Naive B cell (primary cell): ENCODE measurements at regions not wholly inside any gene's neighbourhood (a gene's known extent, or its start where the extent isn't known, plus 50 kb on each side); places are given as distances from the start of the nearest gene placed in this dataset.
"Not testable (repeated sequence)": the region's sequence is repeated elsewhere in the genome, so short reads cannot be mapped to it uniquely, and the experiment has no call there.

ENCODE experiments used
- ATAC-seq, 2 donors: fragments of 150-1000 bp; cut with Tn5 transposase; 2 replicates each; pipeline ENCODE4 v1.10.0; 2021; ENCODE audit warnings: low read depth in 2 of 2, mild to moderate bottlenecking in 2 of 2, moderate library complexity in 2 of 2
- DNase-seq: peaks from one replicate; pipeline ENCODE4 v3.0.0; 2022
- H3K27ac Mint-ChIP-seq, 6 donors: one replicate each; pipeline ENCODE4 v1.8.0; 2020 to 2022; ENCODE audit warnings: mild to moderate bottlenecking in 6 of 6, mixed read lengths in 6 of 6, moderate library complexity in 5 of 6, inconsistent platforms in 2 of 6
- H3K27me3 Mint-ChIP-seq, 3 donors: one replicate each; pipeline ENCODE4 v1.8.0; 2021 to 2022; ENCODE audit warnings: mixed read lengths in 3 of 3, mild to moderate bottlenecking in 1 of 3
- H3K36me3 Mint-ChIP-seq, 2 donors: one replicate each; pipeline ENCODE4 v1.8.0; 2020 to 2022; ENCODE audit warnings: mixed read lengths in 2 of 2, inconsistent platforms in 1 of 2, mild to moderate bottlenecking in 1 of 2
- H3K4me1 Mint-ChIP-seq, 3 donors: one replicate each; pipeline ENCODE4 v1.8.0; 2020 to 2022; ENCODE audit warnings: mixed read lengths in 3 of 3, inconsistent platforms in 1 of 3, mild to moderate bottlenecking in 1 of 3, moderate library complexity in 1 of 3
- H3K4me3 Mint-ChIP-seq, 8 donors: one replicate each; pipeline ENCODE4 v1.8.0; 2020 to 2022; ENCODE audit warnings: mild to moderate bottlenecking in 8 of 8, mixed read lengths in 8 of 8, moderate library complexity in 8 of 8, inconsistent platforms in 2 of 8
- H3K9me3 Mint-ChIP-seq, 7 donors: one replicate each; pipeline ENCODE4 v1.8.0; 2020 to 2022; ENCODE audit warnings: mixed read lengths in 7 of 7, mild to moderate bottlenecking in 5 of 7, inconsistent platforms in 2 of 7, moderate library complexity in 1 of 7

DNA sequence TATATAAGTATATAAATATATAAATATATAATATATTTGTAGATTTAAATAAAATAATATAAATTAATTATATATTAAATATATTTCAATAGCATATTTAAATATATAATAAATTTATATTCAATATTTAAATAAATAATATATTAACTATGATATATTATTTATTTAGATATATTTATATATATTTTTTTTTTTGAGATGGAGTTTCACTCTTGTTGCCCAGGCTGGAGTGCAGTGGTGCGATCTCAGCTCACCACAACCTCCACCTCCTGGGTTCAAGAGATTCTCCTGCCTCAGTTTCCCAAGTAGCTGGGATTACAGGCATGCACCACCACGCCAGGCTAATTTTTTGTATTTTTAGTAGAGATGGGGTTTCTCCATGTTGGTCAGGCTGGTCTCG is 426.9 kb upstream of the LMCD1 start:
- not testable (repeated sequence) for H3K36me3 Mint-ChIP-seq

DNA sequence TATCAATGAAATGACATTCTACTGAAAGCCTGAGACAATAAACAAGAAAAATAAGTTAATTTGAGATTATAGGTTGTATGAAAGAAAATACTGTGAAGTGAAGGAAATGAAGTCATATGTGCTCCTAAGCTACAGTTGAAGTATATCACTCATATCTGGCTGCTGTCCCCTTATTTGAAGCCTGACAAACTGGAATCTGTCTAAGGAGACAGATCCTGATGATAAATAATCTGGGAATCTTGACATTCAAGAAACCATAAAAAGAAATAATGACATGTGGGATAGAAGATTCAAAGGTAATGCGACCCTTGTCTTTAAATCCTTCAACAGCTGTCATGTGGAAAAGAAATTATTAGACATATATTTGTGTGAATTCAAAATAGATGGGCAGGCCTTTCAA is 424.5 kb upstream of the LMCD1 start:
- Mint-ChIP-seq H3K4me1 (no peaks in the 10 kb centered on the region), H3K27ac (no peak overlapping the region), H3K4me3 (no peak overlapping the region), H3K36me3 (no peaks in the 10 kb centered on the region), H3K27me3 (no peaks in the 10 kb centered on the region), H3K9me3 (peaks cover 0 to 4% (median 0%) of the 10 kb centered on the region in 7 donors)
- DNase-seq (no peak), ATAC-seq (no peak)

More for the DNA sequence above, 426.9 kb upstream of the LMCD1 start:
- H3K9me3 Mint-ChIP-seq, ATAC-seq, DNase-seq, H3K4me3 Mint-ChIP-seq, H3K27me3 Mint-ChIP-seq, H3K27ac Mint-ChIP-seq, H3K4me1 Mint-ChIP-seq: not testable (repeated sequence)

DNA sequence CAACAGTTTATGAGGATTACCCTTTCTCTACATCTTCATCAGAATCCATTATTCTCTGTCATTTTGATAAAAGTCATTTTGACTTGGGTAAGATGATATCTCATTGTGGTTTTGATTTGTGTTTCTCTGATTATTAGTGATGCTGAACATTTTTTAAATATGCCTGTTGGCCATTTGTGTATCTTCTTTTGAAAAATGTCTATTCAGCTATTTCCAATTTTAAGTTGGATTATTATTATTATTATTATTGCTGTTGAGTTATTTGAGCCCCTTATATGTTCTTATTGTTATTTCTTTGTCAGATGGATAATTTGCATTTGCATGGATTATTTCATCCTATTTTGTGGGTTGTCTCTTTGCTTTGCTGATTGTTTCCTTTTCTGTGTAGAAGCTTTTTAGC is 421.2 kb upstream of the LMCD1 start:
- Mint-ChIP-seq H3K4me1 (no peaks in the 10 kb centered on the region), H3K36me3 (no peaks in the 10 kb centered on the region), H3K27ac (no peak overlapping the region), H3K27me3 (no peaks in the 10 kb centered on the region), H3K4me3 (no peak overlapping the region), H3K9me3 (peaks cover 0 to 4% (median 0%) of the 10 kb centered on the region in 7 donors)
- no peak for DNase-seq
- ATAC-seq: no peak

DNA sequence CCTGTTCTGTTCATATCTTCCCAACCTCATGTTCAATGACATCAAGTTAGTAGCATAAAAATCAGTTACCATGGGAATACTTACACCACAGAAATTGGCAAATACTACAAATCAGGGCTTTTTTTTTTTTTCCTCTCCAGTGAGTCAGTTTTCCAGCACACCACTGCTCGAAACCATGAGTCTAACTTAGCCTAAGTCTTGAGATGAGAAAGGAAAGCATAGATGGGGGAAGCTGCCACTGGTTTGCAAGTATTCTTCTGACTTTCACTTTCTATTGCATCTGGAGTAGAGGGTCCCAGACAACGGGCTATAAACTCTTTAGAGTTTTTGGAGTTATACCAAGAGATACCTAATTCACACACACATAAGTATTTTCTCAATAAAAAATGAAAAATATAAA is 416.1 kb upstream of the LMCD1 start:
- ATAC-seq: no peak

DNA sequence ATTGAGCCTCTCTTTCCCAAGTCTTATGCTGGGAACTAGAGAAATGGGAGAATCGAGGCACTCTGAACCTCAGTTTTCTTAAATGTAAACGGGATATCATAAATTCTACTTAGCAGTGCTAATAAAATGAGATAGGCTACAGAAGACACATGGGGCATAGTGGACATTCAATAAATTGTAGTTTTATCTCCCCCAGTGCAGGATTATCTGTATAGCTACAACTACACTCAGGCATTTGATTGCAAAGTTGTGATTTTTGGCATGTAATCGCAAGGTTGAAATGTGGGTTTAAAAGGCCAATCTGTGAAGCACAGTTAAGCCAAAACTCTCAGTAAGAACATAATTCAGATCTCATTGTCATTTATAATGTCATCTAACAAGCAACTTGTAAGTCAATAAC is 413.7 kb upstream of the LMCD1 start:
- no peaks in the 10 kb centered on the region for H3K36me3 Mint-ChIP-seq
- H3K4me3 Mint-ChIP-seq: no peak overlapping the region
- H3K9me3 Mint-ChIP-seq: peaks cover 0 to 5% (median 2%) of the 10 kb centered on the region in 7 donors
- DNase-seq (no peak), ATAC-seq (no peak)
- no peaks in the 10 kb centered on the region for H3K27me3 Mint-ChIP-seq
- no peaks in the 10 kb centered on the region for H3K4me1 Mint-ChIP-seq
- H3K27ac Mint-ChIP-seq: no peak overlapping the region

More for the DNA sequence above, 416.1 kb upstream of the LMCD1 start:
- no peaks in the 10 kb centered on the region for H3K36me3 Mint-ChIP-seq
- H3K27me3 Mint-ChIP-seq: no peaks in the 10 kb centered on the region
- no peaks in the 10 kb centered on the region for H3K4me1 Mint-ChIP-seq
- no peak for DNase-seq
- peaks cover 0 to 5% (median 2%) of the 10 kb centered on the region in 7 donors for H3K9me3 Mint-ChIP-seq
- H3K27ac Mint-ChIP-seq: no peak overlapping the region
- no peak overlapping the region for H3K4me3 Mint-ChIP-seq

DNA sequence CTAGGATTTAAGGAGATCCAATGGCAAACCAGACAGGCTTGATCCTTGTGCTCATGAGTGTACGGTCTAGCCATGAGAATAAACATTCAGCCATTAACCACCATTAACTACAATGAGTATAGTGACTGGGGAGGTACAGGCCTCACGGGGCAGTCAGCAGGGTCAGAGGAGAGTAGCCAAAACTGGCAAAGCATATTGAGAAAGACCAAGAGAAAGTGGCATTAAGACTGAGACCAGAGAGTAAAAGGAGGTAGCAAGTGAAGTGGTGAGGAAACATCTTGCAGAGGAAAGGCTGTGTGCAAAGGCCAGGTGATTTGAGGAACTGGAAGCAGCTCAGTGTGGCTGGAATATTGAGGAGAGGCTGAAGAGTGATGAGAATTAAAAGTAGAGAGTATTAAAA is 407.2 kb upstream of the LMCD1 start:
- no peak for DNase-seq

DNA sequence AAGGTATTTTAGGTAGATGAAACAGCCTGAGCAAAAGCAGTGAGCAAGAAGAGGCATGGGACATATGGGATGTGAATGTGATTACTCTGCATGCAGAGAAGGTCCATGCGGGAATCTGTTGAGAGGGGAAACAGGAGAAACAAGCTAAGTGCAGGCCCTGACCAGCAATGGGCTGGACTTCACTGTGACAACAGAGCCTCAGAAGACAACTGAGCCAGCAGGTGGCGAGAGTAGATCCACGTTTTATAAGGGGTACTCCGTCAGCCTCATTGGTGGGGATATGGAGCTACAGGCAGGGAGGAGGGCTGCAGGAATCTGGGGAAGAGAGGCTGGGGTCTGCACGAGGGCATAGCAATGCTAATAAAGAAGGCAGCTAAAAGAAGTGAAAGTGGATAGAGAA is 405.9 kb upstream of the LMCD1 start:
- no peak overlapping the region for H3K27ac Mint-ChIP-seq
- peaks cover 0 to 5% (median 0%) of the 10 kb centered on the region in 3 donors for H3K27me3 Mint-ChIP-seq
- no peak for DNase-seq
- no peaks in the 10 kb centered on the region for H3K36me3 Mint-ChIP-seq
- no peaks in the 10 kb centered on the region for H3K4me1 Mint-ChIP-seq
- no peak for ATAC-seq
- peaks cover 0 to 1% (median 0%) of the 10 kb centered on the region in 7 donors for H3K9me3 Mint-ChIP-seq
- no peak overlapping the region for H3K4me3 Mint-ChIP-seq

More for the DNA sequence above, 407.2 kb upstream of the LMCD1 start:
- ATAC-seq: no peak
- Mint-ChIP-seq H3K27me3 (no peaks in the 10 kb centered on the region), H3K27ac (no peak overlapping the region), H3K36me3 (no peaks in the 10 kb centered on the region), H3K4me3 (no peak overlapping the region), H3K9me3 (peaks cover 0 to 1% (median 0%) of the 10 kb centered on the region in 7 donors), H3K4me1 (no peaks in the 10 kb centered on the region)

DNA sequence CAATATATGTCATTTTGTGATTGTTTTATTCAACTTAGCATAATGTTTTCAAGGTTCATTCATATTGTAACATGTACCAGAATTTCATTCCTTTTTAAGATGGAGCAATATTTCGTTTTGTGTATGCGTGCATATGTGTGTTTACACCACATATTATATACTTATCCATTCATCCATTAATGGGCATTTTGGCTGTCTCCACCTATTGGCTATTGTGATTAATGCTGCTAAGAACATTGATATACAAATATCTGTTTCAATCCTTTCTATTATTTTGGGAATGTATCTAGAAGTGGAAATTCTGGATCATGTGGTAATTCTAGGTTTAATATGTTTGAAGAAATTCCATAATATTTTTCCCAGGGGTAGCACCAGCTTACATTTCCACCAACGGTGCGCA is 403.9 kb upstream of the LMCD1 start:
- ATAC-seq (no peak), DNase-seq (no peak)
- Mint-ChIP-seq H3K27me3 (peaks cover 0 to 5% (median 0%) of the 10 kb centered on the region in 3 donors), H3K9me3 (peaks cover 0 to 3% (median 0%) of the 10 kb centered on the region in 7 donors), H3K4me3 (no peak overlapping the region), H3K4me1 (no peaks in the 10 kb centered on the region), H3K27ac (no peak overlapping the region), H3K36me3 (no peaks in the 10 kb centered on the region)

DNA sequence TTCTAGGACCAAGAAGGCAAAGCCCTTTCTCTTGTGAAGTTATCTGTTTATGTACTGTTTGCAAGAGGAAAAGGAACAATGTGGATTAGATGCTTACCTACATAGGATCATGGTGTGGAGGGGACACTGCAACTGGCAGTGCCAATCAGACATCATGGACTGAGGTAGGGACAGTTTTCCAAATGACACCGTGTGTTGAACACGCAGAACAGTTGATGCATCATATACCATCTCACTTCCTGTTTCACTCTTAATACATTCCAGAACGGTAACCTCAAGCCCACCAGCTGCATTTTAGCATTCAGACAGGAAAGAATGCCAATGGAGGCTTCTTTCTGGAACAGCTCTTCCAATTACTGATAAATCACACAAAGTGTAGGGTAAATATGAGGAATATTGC is 397.7 kb upstream of the LMCD1 start:
- H3K36me3 Mint-ChIP-seq: no peaks in the 10 kb centered on the region
- no peak for ATAC-seq
- H3K27ac Mint-ChIP-seq: no peak overlapping the region

DNA sequence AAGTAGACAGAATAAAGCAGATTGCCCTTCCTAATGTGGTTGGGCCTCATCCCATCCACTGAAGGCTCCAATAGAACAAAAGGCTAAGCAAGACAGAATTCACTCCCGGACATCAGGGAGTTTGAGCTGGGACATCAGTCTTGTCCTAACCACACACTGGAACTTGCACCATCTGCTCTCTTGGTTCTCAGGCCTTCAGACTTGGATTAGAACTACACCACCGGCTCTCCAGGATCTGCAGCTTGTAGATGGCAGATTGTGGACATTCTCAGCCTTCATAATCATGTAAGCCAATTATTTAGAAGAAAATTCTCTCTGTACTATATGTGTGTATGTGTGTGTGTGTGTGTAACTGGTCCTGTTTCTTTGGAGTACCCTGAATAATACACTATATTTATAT is 394.7 kb upstream of the LMCD1 start:
- H3K4me1 Mint-ChIP-seq: peaks cover 0 to 3% (median 0%) of the 10 kb centered on the region in 3 donors
- DNase-seq: no peak
- H3K4me3 Mint-ChIP-seq: no peak overlapping the region
- H3K36me3 Mint-ChIP-seq: no peaks in the 10 kb centered on the region
- H3K27me3 Mint-ChIP-seq: no peaks in the 10 kb centered on the region
- no peak overlapping the region for H3K27ac Mint-ChIP-seq
- H3K9me3 Mint-ChIP-seq: peaks cover 0 to 5% (median 0%) of the 10 kb centered on the region in 7 donors
- no peak for ATAC-seq

More for the DNA sequence above, 397.7 kb upstream of the LMCD1 start:
- Mint-ChIP-seq H3K27me3 (peaks cover 0 to 5% (median 0%) of the 10 kb centered on the region in 3 donors), H3K4me3 (peak overlapping the region in 1 of 8 donors; percentile 53), H3K9me3 (peaks cover 0 to 5% (median 0%) of the 10 kb centered on the region in 7 donors), H3K4me1 (no peaks in the 10 kb centered on the region)
- no peak for DNase-seq

DNA sequence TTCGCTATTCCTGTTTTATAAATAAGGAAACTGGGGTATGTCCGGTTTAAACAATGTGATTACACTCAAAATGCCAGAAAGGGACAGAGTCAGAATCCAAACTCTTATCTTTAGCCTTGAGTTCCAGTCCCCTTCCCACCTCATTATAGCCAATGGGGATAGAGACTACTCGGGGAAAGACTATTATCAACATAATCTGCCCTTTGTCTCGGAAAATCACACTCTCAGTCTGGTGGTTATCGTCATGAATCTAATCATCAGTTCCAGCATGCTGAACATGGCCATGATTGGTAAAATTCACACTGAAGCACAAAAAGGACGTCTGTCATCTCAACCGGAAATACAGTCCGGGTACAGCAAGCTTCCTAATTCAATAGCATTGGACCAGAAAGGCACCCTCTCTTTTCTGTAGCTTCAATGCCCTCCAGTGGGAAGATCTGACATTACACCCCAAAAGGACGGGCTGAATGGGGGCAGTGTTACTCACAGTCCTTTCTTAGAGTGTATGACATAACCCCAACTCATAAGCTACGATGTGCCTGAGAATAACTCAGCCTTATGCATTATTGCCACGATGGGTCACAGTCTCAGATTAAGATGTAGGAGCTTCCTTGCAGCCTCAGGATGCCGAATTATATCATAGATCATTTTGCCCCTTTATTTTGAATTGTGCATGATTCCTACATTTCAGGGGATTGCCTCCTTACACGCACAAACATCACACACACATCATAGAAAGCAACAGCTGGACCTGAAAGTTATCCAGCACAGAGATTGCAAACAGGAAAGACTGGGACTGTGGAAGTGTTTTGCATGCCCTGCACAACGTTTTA is 390.4 kb upstream of the LMCD1 start:
- no peak overlapping the region for H3K27ac Mint-ChIP-seq
- H3K4me1 Mint-ChIP-seq: peaks cover 0 to 3% (median 0%) of the 10 kb centered on the region in 3 donors
- peaks cover 0 to 2% (median 0%) of the 10 kb centered on the region in 7 donors for H3K9me3 Mint-ChIP-seq
- ATAC-seq (peak; percentile 28 to 32), DNase-seq (peak; percentile 2)
- H3K27me3 Mint-ChIP-seq: peaks cover 0 to 18% (median 16%) of the 10 kb centered on the region in 3 donors
- no peaks in the 10 kb centered on the region for H3K36me3 Mint-ChIP-seq
- peak overlapping the region in 2 of 8 donors; percentile 26 to 73 for H3K4me3 Mint-ChIP-seq

DNA sequence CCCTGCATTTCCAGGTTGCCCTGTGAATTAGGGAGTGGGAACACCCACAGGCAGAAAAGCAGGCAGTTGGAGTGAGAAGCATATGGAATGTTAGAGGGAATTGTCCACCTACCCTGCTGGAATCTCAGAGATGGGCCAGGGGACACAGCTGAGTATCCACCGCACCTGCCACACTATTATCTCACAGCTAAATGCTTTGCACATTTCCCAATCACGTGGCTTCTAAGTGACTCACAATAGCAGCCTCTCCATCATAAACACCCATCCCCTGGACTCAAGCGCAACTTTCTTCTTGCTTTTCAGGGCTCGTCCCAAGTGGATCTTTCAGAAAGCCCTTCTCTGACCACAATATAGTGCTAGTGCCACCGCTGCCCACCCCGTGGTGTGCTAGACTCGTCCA is 389.0 kb upstream of the LMCD1 start:
- no peak for DNase-seq
- H3K4me3 Mint-ChIP-seq: no peak overlapping the region
- H3K4me1 Mint-ChIP-seq: peaks cover 0 to 3% (median 0%) of the 10 kb centered on the region in 3 donors
- ATAC-seq: no peak
- no peak overlapping the region for H3K27ac Mint-ChIP-seq
- H3K27me3 Mint-ChIP-seq: peaks cover 0 to 20% (median 18%) of the 10 kb centered on the region in 3 donors
- H3K36me3 Mint-ChIP-seq: peaks cover 0 to 4% of the 10 kb centered on the region in 2 donors
- peaks cover 0 to 2% (median 0%) of the 10 kb centered on the region in 7 donors for H3K9me3 Mint-ChIP-seq

DNA sequence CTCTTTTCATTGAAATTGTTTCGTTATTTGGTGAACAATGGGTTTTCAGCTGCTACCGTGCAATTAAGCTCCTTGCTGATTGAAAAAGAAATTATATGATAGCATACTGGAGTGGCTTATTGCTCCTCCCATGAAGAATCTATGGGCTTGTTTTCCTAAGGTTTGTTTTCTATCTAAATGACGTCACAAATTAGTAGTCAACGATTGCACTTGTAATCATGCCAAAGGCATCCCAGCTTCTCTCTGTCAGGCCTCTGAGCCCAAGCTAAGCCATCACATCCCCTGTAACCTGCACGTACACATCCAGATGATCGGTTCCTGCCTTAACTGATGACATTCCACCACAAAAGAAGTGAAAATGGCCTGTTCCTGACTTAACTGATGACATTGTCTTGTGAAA is 388.0 kb upstream of the LMCD1 start:
- Mint-ChIP-seq H3K27ac (no peak overlapping the region), H3K27me3 (peaks cover 5 to 20% (median 18%) of the 10 kb centered on the region in 3 donors), H3K4me1 (peaks cover 0 to 3% (median 0%) of the 10 kb centered on the region in 3 donors), H3K4me3 (no peak overlapping the region), H3K36me3 (peaks cover 4 to 5% of the 10 kb centered on the region in 2 donors), H3K9me3 (peaks cover 0 to 8% (median 3%) of the 10 kb centered on the region in 7 donors)
- DNase-seq (no peak), ATAC-seq (no peak)

DNA sequence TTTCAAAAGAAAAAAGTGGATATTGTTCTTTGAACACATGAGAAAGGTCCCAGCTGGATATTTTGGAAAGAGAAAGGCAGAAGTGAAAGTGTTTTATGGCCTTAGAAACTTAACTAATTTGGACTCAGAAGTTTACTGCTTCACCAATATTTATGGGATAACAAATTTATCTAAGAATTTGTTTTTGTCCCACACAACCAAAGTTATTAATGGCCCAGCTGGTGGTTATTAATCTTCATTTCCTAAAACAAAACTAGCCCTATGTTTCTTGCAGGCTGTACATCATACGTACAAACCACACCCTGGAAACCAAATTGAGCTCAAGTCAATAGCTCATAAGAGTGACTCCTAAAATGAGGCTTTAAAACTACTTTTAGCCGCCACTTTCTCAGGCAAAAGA is 372.9 kb upstream of the LMCD1 start:
- no peaks in the 10 kb centered on the region for H3K27me3 Mint-ChIP-seq
- H3K27ac Mint-ChIP-seq: no peak overlapping the region
- H3K4me3 Mint-ChIP-seq: no peak overlapping the region
- no peaks in the 10 kb centered on the region for H3K4me1 Mint-ChIP-seq
- ATAC-seq: no peak
- peaks cover 0 to 3% (median 3%) of the 10 kb centered on the region in 7 donors for H3K9me3 Mint-ChIP-seq
- no peaks in the 10 kb centered on the region for H3K36me3 Mint-ChIP-seq
- DNase-seq: no peak
